ENCODE measurements at regions not wholly inside any gene's neighbourhood (a gene's known extent, or its start where the extent isn't known, plus 50 kb on each side); places are given as distances from the start of the nearest gene placed in this dataset.

DNA sequence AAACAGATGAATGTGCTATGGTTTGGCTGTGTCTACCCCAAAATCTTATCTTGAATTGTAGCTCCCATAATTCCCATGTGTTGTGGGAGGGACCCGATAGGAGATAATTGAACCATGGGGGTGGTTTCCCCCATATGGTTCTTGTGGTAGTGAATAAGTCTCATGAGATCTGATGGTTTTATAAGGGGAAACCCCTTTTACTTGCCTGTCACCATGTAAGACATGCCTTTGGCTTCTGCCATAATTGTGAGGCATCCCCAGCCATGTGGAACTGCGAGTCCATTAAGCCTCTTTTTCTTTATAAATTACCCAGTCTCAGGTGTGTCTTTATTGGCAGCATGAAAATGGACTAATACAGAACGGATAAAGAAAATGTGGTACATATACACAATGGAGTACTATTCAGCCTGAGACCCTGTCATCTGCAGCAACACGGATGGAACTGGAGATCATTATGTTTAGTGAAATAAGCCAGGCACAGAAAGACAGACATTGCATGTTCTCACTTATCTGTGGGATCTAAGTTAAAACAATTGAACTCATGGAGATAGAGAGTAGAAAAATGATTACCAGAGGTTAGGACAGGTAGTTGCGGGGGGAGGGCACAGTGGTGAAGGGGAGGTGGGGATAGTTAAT lies 587.6 kb upstream of the NRP1 start:
- no peaks in the 10 kb centered on the region for H3K9me3 ChIP-seq (ENCODE audit: insufficient read depth in 2 of 2, low read depth in 1 of 2, low read length in 1 of 2)
- H4K8ac ChIP-seq (ENCODE audit: extremely low read depth, insufficient read depth, low read length) = no peak overlapping the region
- ChIA-PET CTCF (ENCODE audit: partially characterized antibody) (interaction anchor here (1.4 kb wide), 1 partner anchor 16 kb away, joined by 3 read pairs; no protein-coding TSS in a partner anchor), POLR2A (ENCODE audit: partially characterized antibody) (no interaction called here)
- H2BK120ac ChIP-seq (replicated peaks; ENCODE audit: low read depth, low read length) = no peak overlapping the region
- DNase-seq (ENCODE audit: low read depth in 1 of 2, low spot score in 2 of 2) = no peak
- no peak overlapping the region for H2BK20ac ChIP-seq (ENCODE audit: low read length)
- H3K14ac ChIP-seq (ENCODE audit: insufficient read length) = no peak overlapping the region
- H3K18ac ChIP-seq (ENCODE audit: extremely low read depth, low read length) = no peak overlapping the region
- H3K4ac ChIP-seq (replicated peaks; ENCODE audit: insufficient read length, low read depth, low read length) = no peak overlapping the region
- no peak overlapping the region for H4K91ac ChIP-seq (replicated peaks; ENCODE audit: insufficient read length, low read length)
- no peak overlapping the region for H3K23ac ChIP-seq (ENCODE audit: insufficient read length)
- no peaks in the 10 kb centered on the region for H3K79me1 ChIP-seq (ENCODE audit: low read depth, low read length)
- no peaks in the 10 kb centered on the region for H4K20me1 ChIP-seq (replicated peaks in 1 of 2; ENCODE audit: control insufficient read depth in 1 of 2, insufficient read depth in 2 of 2, low read length in 2 of 2)
- H3K56ac ChIP-seq (replicated peaks; ENCODE audit: insufficient read length, low read depth, low read length) = no peak overlapping the region
- no peak overlapping the region for H2BK15ac ChIP-seq (ENCODE audit: low read length)
- H2BK5ac ChIP-seq (ENCODE audit: low read depth, low read length) = no peak overlapping the region
- no peaks in the 10 kb centered on the region for H3K4me1 ChIP-seq (replicated peaks in 1 of 4; ENCODE audit: control insufficient read depth in 3 of 4, insufficient read depth in 4 of 4, low read length in 3 of 4)
- no peaks in the 10 kb centered on the region for H3K27me3 ChIP-seq (replicated peaks in 1 of 4; ENCODE audit: control insufficient read depth in 3 of 4, extremely low read depth in 1 of 4, insufficient read depth in 3 of 4, low read length in 3 of 4)
- no peak overlapping the region for H4K5ac ChIP-seq (ENCODE audit: insufficient read length, low read depth, low read length)
- H3K23me2 ChIP-seq (ENCODE audit: low read depth, low read length) = no peaks in the 10 kb centered on the region
- no peak overlapping the region for H3K9ac ChIP-seq (replicated peaks in 1 of 4; ENCODE audit: extremely low read depth in 1 of 4, low read depth in 3 of 4, low read length in 3 of 4)
- H3K27ac ChIP-seq (ENCODE audit: low read depth, low read length) = no peak overlapping the region
- no peak for FAIRE-seq
- no peaks in the 10 kb centered on the region for H3K36me3 ChIP-seq (ENCODE audit: control insufficient read depth in 2 of 4, insufficient read depth in 4 of 4, low read length in 3 of 4)
- no peak overlapping the region for H3K4me2 ChIP-seq (ENCODE audit: insufficient read depth in 1 of 2, low read depth in 2 of 2, low read length in 2 of 2)
- 73% methylated on average over 5 of the region's 5 CpGs; no CpG with 5 or more reads in 1 of the 2 experiments for WGBS, 2 experiments (ENCODE audit: extremely low coverage in 1 of 2, insufficient coverage in 1 of 2, insufficient read length in 1 of 2, insufficient replicate concordance in 2 of 2, low coverage in 1 of 2, low lambda C conversion rate in 2 of 2, missing lambda C conversion rate in 1 of 2)
- H3K4me3 ChIP-seq (ENCODE audit: extremely low read depth in 1 of 4, insufficient read depth in 2 of 4, low read depth in 3 of 4, low read length in 4 of 4) = no peak overlapping the region
- TF ChIP-seq MAFK (IDR thresholded peaks at IDR 0.05; ENCODE audit: low read depth, low read length) (no peak), HDAC6 (IDR thresholded peaks at IDR 0.05; ENCODE audit: low read depth, low read length) (no peak), TEAD4 (IDR thresholded peaks at IDR 0.05; ENCODE audit: low read depth, low read length) (no peak), SP4 (IDR thresholded peaks at IDR 0.05; ENCODE audit: low read length) (no peak), POLR2AphosphoS5 (IDR thresholded peaks at IDR 0.05; ENCODE audit: low read depth, low read length) (no peak), EZH2 (IDR thresholded peaks at IDR 0.05; ENCODE audit: low read depth, low read length, severe bottlenecking) (no peak), MAX (IDR thresholded peaks at IDR 0.05) (no peak), RXRA (IDR thresholded peaks at IDR 0.05; ENCODE audit: insufficient read depth, low read depth, low read length) (no peak), PHF8 (conservative IDR thresholded peaks at IDR 0.05; ENCODE audit: low read depth, low read length) (no peak), ZNF274 (IDR thresholded peaks at IDR 0.05; ENCODE audit: borderline replicate concordance, extremely low read depth, low read length) (no peak), RFX5 (IDR thresholded peaks at IDR 0.05; ENCODE audit: borderline replicate concordance, low read depth, low read length) (no peak)
- H2BK12ac ChIP-seq (ENCODE audit: low read depth, low read length) = no peak overlapping the region
- no peak overlapping the region for H2AK5ac ChIP-seq (ENCODE audit: low read depth, low read length)
- no peak overlapping the region for H2AFZ ChIP-seq (ENCODE audit: low read length)
- no peaks in the 10 kb centered on the region for H3K79me2 ChIP-seq (ENCODE audit: control insufficient read depth in 1 of 2, insufficient read depth in 2 of 2, low read length in 2 of 2)

All from H1 (cell line).